Ishikawa (cell line): ENCODE measurements at regions not wholly inside any gene's neighbourhood (a gene's known extent, or its start where the extent isn't known, plus 50 kb on each side); places are given as distances from the start of the nearest gene placed in this dataset.

ENCODE experiments used
- CEBPB ChIP-seq: IDR thresholded peaks from 2 replicates; pipeline ENCODE4 v1.6.1; 2012
- CREB1 ChIP-seq: IDR thresholded peaks from 2 replicates; pipeline ENCODE4 v1.6.1; 2012; ENCODE audit warnings: low read depth
- EGR1 ChIP-seq: IDR thresholded peaks from 2 replicates; pipeline ENCODE4 v1.6.1; 2012
- EP300 ChIP-seq: IDR thresholded peaks from 2 replicates; pipeline ENCODE4 v1.6.1; 2012; ENCODE audit warnings: borderline replicate concordance
- FOXM1 ChIP-seq: IDR thresholded peaks from 2 replicates; pipeline ENCODE4 v1.6.1; 2012; ENCODE audit warnings: low read depth, borderline replicate concordance
- MAX ChIP-seq: IDR thresholded peaks from 2 replicates; pipeline ENCODE4 v1.6.1; 2012
- NFIC ChIP-seq: IDR thresholded peaks from 2 replicates; pipeline ENCODE4 v1.6.1; 2012
- RAD21 ChIP-seq: IDR thresholded peaks from 2 replicates; pipeline ENCODE4 v1.6.1; 2012; ENCODE audit warnings: low read depth
- TAF1 ChIP-seq: IDR thresholded peaks from 2 replicates; pipeline ENCODE4 v1.6.1; 2012; ENCODE audit warnings: low read depth, mild to moderate bottlenecking
- TCF12 ChIP-seq: IDR thresholded peaks from 2 replicates; pipeline ENCODE4 v1.6.1; 2012; ENCODE audit warnings: low read depth
- TEAD4 ChIP-seq: IDR thresholded peaks from 2 replicates; pipeline ENCODE4 v1.6.1; 2012
- YY1 ChIP-seq: IDR thresholded peaks from 2 replicates; pipeline ENCODE4 v1.6.1; 2012; ENCODE audit warnings: low read depth
- ZBTB7A ChIP-seq: IDR thresholded peaks from 2 replicates; pipeline ENCODE4 v1.6.1; 2012; ENCODE audit warnings: low read depth
- TF ChIP-seq, protein P1 (sequence below): IDR thresholded peaks from 2 replicates; pipeline ENCODE4 v1.6.1; 2012
- TF ChIP-seq, protein P2 (sequence below): IDR thresholded peaks from 2 replicates; pipeline ENCODE4 v1.6.1; 2012; ENCODE audit warnings: low read depth, mild to moderate bottlenecking

- TF ChIP-seq CEBPB (no peak), EP300 (no peak), ZBTB7A (no peak), RAD21 (no peak), TAF1 (no peak), TCF12 (no peak), EGR1 (no peak), NFIC (no peak), FOXM1 (no peak), TEAD4 (no peak; the same call in 1 of the 2 replicates), YY1 (no peak), MAX (no peak), CREB1 (no peak)
- TF ChIP-seq, protein P1, sequence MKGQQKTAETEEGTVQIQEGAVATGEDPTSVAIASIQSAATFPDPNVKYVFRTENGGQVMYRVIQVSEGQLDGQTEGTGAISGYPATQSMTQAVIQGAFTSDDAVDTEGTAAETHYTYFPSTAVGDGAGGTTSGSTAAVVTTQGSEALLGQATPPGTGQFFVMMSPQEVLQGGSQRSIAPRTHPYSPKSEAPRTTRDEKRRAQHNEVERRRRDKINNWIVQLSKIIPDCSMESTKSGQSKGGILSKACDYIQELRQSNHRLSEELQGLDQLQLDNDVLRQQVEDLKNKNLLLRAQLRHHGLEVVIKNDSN: no peak
- TF ChIP-seq, protein P2, sequence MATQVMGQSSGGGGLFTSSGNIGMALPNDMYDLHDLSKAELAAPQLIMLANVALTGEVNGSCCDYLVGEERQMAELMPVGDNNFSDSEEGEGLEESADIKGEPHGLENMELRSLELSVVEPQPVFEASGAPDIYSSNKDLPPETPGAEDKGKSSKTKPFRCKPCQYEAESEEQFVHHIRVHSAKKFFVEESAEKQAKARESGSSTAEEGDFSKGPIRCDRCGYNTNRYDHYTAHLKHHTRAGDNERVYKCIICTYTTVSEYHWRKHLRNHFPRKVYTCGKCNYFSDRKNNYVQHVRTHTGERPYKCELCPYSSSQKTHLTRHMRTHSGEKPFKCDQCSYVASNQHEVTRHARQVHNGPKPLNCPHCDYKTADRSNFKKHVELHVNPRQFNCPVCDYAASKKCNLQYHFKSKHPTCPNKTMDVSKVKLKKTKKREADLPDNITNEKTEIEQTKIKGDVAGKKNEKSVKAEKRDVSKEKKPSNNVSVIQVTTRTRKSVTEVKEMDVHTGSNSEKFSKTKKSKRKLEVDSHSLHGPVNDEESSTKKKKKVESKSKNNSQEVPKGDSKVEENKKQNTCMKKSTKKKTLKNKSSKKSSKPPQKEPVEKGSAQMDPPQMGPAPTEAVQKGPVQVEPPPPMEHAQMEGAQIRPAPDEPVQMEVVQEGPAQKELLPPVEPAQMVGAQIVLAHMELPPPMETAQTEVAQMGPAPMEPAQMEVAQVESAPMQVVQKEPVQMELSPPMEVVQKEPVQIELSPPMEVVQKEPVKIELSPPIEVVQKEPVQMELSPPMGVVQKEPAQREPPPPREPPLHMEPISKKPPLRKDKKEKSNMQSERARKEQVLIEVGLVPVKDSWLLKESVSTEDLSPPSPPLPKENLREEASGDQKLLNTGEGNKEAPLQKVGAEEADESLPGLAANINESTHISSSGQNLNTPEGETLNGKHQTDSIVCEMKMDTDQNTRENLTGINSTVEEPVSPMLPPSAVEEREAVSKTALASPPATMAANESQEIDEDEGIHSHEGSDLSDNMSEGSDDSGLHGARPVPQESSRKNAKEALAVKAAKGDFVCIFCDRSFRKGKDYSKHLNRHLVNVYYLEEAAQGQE: no peak
These were observed 77.0 kb upstream of the COL5A1 start for GRCh38 chr9:134564431-134565170.

GRCh38 chr9:134565316-134565915 lies 76.2 kb upstream of the COL5A1 start:
- TF ChIP-seq, protein P2: no peak
- TF ChIP-seq NFIC (no peak), TEAD4 (no peak), FOXM1 (no peak), ZBTB7A (no peak)

DNA sequence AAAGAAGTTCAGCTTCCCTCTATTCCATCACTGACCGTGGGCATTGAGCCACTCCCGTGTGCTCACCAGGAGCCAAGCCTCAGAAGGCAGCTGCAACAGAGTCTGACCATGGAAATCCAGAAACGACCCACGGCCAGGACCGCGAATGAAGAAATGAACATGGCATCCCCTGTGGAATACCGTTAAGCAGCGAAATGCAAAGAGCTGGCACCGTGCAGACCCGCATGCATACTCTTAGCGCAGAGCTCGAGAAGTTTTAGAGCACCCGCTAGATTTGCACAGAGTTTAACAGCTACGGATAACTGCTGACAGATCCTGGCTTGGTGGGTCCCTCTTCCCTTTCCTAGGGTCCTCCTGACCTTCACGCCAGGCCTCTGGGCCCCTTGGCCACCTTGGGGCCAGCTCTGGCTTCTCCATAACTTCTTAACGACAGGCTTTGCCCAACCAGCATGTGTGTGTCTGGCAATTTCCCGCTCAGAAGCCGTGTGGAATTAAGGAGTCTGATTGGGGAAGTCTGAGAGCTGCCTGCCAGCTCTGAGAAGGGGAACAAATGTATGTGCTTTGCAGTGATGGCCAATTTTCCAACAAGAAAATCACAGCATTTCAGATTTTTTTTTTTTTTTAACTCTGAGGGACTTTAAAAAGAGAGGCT lies 75.3 kb upstream of the COL5A1 start:
- TF ChIP-seq YY1 (no peak), NFIC (no peak), TAF1 (no peak), FOXM1 (no peak), TEAD4 (no peak), CEBPB (no peak), EGR1 (no peak), RAD21 (no peak)

DNA sequence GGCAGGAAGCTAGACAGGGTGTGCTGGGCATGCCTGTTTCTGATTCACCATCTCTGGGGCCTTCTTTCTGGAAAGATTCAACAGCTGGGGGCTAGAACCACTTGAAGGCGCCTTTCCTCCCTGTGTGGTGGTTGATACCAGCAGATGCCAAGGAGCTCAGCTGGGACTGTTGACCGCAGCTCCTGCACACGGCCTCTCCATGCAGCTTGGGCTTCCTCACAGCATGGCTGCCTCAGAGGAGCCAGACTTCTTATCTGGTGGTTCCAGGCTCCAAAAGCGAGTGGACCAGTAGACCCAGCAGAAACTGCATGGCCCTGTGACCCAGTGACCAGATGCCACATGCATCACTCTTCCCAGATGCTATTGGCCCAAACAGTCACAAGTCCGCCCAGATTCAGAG lies 74.7 kb upstream of the COL5A1 start:
- no peak for TF ChIP-seq FOXM1
- peak; percentile 36; the same call in 1 of the 2 replicates for TF ChIP-seq YY1

- TF ChIP-seq RAD21 (no peak), TEAD4 (no peak), MAX (no peak)
- TF ChIP-seq, protein P2: no peak
These were observed 73.5 kb upstream of the COL5A1 start for GRCh38 chr9:134568116-134568515.
